GM20000 (cell line): ENCODE measurements at regions not wholly inside any gene's neighbourhood (a gene's known extent, or its start where the extent isn't known, plus 50 kb on each side); places are given as distances from the start of the nearest gene placed in this dataset.
"Not testable (repeated sequence)": the region's sequence is repeated elsewhere in the genome, so short reads cannot be mapped to it uniquely, and the experiment has no call there.

Experiments
- DNase-seq: peaks from one replicate; pipeline ENCODE4 v3.0.0; 2012; ENCODE audit warnings: low spot score
- CTCF ChIP-seq: IDR thresholded peaks from 2 replicates; pipeline ENCODE4 v1.5.1; 2012; ENCODE audit warnings: mild to moderate bottlenecking, control low read depth; ENCODE audit errors: extremely low read depth, missing control alignments

DNA sequence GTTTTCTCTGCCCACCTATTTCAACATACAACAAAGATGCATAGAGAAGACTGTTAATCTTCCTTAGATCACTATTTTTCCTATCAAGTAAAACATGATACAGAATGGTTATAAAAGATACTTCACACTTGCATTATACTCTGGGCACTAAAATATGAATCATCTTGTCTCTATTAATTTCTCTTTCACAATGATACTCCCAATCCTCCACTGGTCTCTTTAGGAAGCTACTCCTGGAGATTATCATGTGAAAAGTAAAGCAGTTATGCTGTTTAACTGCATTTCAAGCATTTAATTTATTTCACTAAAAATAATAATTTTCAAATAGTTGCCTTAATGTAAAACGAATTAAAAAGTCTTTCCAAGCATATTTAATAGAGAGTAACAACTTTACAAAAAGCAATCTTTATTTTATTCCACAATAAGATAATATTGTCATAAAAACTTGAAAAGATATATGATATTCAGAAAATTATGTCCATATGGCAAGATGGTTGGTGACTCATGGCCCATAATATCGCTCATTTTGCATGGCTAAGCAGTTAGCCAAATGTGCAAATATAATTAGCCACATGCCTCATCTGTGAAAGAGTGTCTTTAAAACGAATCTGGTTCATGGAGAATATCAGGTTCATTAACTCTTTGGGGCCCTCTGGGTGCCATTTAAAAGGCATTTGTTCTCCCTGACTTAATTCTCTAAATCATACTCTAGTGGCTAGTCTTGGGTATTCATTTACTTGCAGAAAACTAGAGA lies 1569.0 kb upstream of the B3GALT2 start:
- TF ChIP-seq CTCF = no peak
- no peak for DNase-seq

DNA sequence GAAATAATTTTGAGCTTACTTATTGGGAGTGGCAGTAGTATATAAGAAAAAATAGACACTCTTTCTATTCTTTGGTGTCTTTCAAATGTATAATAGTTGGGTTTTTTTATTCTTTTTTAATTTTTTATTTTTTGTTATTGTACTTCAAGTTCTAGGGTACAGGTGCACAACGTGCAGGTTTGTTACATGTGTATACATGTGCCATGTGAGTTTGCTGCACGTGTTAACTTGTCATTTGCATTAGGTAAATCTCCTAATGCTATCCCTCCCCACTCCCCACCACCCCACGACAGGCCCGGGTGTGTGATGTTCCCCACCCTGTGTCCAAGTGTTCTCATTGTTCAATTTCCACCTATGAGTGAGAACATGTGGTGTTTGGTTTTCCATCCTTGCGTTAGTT lies 1552.4 kb upstream of the B3GALT2 start:
- DNase-seq = not testable (repeated sequence)

- no peak for DNase-seq
- TF ChIP-seq CTCF = no peak
Measured at GRCh38 chr1:194734970-194735369, 1548.6 kb upstream of the B3GALT2 start.

- TF ChIP-seq CTCF = no peak
- no peak for DNase-seq
Measured at GRCh38 chr1:194731025-194731424, 1544.6 kb upstream of the B3GALT2 start.

- no peak for DNase-seq
- TF ChIP-seq CTCF = no peak
Measured at GRCh38 chr1:194730304-194730703, 1543.9 kb upstream of the B3GALT2 start.

DNA sequence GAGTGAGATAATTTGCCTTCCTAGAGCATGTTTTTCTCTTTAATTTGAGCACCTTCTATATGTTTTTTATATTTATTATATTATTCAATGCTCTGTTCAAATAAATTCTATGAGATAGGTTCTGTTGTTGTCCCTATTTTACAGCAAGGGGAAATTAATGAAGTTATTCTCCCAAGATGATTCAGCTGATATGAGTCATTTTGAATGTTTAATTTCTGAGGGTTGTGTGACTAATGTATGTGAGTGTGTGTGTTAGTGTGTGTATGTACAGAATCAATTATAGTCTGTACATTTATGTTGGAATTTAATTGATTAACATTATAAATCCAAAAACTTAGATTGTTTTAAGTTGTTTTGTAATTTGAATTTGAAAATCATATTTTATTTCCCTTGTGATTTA lies 1536.7 kb upstream of the B3GALT2 start:
- no peak for TF ChIP-seq CTCF
- no peak for DNase-seq

- TF ChIP-seq CTCF = no peak
- DNase-seq = no peak
Measured at GRCh38 chr1:194717941-194718340, 1531.5 kb upstream of the B3GALT2 start.

DNA sequence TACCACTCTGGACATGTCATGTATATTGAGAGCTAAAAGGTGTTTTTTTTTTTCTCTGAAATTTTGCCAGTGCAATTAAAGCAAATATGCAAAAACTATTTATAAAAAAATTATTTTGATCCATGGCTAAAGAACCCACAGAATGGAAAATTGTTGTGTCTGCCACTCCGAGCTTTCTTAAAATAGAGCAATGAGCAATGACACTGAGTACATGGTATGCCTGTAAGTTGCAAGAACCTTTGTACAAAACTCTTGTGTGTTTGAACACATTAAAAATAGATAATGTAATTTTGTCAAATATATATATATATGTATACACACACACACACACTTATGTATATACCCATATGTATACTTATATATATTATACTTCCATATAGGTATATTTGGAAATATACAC lies 1530.9 kb upstream of the B3GALT2 start:
- DNase-seq = no peak
- no peak for TF ChIP-seq CTCF
